ENCODE measurements at regions not wholly inside any gene's neighbourhood (a gene's known extent, or its start where the extent isn't known, plus 50 kb on each side); places are given as distances from the start of the nearest gene placed in this dataset.

DNA sequence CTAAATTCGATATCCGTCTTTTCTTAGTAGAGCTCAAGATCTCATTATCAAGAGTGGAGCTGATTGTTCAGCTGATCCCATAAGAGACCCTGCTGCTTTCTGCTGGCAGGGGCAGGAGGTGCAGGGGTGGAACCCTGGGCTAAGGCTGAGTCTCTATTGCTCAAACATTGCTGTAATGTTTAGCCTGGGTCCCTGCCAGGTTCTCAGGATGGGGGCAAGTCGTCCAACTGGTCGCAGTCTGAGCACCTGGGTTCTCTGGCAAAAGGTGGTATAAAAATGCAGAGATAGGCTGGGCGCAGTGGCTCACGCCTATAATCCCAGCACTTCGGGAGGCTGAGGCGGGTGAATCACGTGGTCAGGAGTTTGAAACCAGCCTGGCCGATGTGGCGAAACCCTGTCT lies 62.0 kb upstream of the NRBF2 start:
- TF ChIP-seq, protein P1, sequence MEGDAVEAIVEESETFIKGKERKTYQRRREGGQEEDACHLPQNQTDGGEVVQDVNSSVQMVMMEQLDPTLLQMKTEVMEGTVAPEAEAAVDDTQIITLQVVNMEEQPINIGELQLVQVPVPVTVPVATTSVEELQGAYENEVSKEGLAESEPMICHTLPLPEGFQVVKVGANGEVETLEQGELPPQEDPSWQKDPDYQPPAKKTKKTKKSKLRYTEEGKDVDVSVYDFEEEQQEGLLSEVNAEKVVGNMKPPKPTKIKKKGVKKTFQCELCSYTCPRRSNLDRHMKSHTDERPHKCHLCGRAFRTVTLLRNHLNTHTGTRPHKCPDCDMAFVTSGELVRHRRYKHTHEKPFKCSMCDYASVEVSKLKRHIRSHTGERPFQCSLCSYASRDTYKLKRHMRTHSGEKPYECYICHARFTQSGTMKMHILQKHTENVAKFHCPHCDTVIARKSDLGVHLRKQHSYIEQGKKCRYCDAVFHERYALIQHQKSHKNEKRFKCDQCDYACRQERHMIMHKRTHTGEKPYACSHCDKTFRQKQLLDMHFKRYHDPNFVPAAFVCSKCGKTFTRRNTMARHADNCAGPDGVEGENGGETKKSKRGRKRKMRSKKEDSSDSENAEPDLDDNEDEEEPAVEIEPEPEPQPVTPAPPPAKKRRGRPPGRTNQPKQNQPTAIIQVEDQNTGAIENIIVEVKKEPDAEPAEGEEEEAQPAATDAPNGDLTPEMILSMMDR (IDR thresholded peaks at IDR 0.05; ENCODE audit: low read length): no peak
- TF ChIP-seq EZH2 (IDR thresholded peaks at IDR 0.05; ENCODE audit: borderline replicate concordance, low read length): no peak

Measured in OCI-LY1 (cell line).